Cardiac muscle cell (in vitro differentiated cells and primary cell): ENCODE measurements at regions not wholly inside any gene's neighbourhood (a gene's known extent, or its start where the extent isn't known, plus 50 kb on each side); places are given as distances from the start of the nearest gene placed in this dataset.

Experiments
- DNase-seq, 2 donors: peaks; one replicate each; pipeline versions ENCODE4 v3.0.0 to v3.0.0-alpha.2; 2010 to 2017; ENCODE audit warnings: low read depth in 1 of 2, low spot score in 1 of 2
- H3K27ac ChIP-seq: fragments of 200-600 bp; sonication (generic); 2 replicates; pipeline ENCODE4 v1.5.1; 2016
- H3K27me3 ChIP-seq: fragments of 200-600 bp; sonication (generic); 2 replicates; pipeline ENCODE4 v1.6.0; 2016; ENCODE audit warnings: control low read depth
- H3K36me3 ChIP-seq: fragments of 200-600 bp; sonication (generic); 2 replicates; pipeline ENCODE4 v1.5.1; 2016; ENCODE audit warnings: control low read depth
- H3K4me1 ChIP-seq: fragments of 200-600 bp; sonication (generic); 2 replicates; pipeline ENCODE4 v1.8.1; 2017; ENCODE audit warnings: low read depth, mild to moderate bottlenecking, mixed run types
- H3K4me3 ChIP-seq: fragments of 200-600 bp; sonication (generic); 2 replicates; pipeline ENCODE4 v1.5.1; 2016; ENCODE audit warnings: mild to moderate bottlenecking
- H3K9me3 ChIP-seq: fragments of 200-600 bp; sonication (generic); 2 replicates; pipeline ENCODE4 v1.5.1; 2017; ENCODE audit warnings: low read depth, mild to moderate bottlenecking, control low read depth
- TF ChIP-seq, protein P1 (sequence below): IDR thresholded peaks from 2 replicates; pipeline ENCODE4 v1.5.1; 2012; ENCODE audit warnings: low read depth, mild to moderate bottlenecking, low read length

DNA sequence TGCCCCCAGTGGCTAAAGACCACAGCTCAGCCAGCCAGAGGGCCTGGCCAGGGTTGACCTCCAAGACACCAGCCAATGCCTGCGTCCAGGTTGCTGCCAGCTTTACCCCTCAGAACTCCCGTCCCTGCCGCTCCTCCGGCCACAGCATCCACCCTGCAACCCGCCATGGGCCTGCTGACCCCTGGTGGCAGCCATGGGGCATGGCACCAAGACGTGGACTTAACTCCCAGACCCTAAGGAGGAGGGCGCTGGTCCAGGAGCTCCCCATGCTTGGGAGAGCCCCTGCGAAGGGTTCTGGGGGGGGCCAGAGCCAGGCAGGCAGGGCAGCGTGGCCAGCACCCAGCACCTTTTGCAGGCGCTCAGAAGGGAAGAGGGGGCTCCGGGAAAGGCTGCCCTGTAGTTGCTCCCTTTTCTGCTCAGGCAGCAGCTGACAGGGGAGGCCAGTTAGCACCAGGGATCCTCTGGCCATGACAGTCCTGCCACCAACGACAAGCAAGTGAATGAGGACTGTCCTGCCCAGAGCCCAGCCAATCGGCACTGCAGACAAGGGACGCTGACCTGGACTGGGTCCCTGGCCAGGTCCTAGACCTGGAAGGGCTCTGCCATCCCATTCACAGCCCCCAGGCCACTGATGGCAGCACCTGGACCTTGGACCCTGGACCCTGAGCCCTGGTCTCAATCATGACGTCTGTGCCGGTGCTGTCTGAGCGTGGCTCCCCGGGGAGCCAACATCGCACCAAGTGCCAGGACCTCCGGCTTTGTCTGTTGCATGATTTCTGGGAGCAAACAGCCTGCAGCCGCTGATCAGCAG, 246.2 kb downstream of the NPHP4 start:
- Histone ChIP-seq H3K27me3 (peaks cover 14% of the 10 kb centered on the region), H3K27ac (no peak overlapping the region), H3K36me3 (no peaks in the 10 kb centered on the region), H3K9me3 (no peaks in the 10 kb centered on the region), H3K4me1 (no peaks in the 10 kb centered on the region), H3K4me3 (no peak overlapping the region)
- DNase-seq: peak; percentile 73 to 83
- TF ChIP-seq, protein P1, sequence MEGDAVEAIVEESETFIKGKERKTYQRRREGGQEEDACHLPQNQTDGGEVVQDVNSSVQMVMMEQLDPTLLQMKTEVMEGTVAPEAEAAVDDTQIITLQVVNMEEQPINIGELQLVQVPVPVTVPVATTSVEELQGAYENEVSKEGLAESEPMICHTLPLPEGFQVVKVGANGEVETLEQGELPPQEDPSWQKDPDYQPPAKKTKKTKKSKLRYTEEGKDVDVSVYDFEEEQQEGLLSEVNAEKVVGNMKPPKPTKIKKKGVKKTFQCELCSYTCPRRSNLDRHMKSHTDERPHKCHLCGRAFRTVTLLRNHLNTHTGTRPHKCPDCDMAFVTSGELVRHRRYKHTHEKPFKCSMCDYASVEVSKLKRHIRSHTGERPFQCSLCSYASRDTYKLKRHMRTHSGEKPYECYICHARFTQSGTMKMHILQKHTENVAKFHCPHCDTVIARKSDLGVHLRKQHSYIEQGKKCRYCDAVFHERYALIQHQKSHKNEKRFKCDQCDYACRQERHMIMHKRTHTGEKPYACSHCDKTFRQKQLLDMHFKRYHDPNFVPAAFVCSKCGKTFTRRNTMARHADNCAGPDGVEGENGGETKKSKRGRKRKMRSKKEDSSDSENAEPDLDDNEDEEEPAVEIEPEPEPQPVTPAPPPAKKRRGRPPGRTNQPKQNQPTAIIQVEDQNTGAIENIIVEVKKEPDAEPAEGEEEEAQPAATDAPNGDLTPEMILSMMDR: peak; percentile 95

DNA sequence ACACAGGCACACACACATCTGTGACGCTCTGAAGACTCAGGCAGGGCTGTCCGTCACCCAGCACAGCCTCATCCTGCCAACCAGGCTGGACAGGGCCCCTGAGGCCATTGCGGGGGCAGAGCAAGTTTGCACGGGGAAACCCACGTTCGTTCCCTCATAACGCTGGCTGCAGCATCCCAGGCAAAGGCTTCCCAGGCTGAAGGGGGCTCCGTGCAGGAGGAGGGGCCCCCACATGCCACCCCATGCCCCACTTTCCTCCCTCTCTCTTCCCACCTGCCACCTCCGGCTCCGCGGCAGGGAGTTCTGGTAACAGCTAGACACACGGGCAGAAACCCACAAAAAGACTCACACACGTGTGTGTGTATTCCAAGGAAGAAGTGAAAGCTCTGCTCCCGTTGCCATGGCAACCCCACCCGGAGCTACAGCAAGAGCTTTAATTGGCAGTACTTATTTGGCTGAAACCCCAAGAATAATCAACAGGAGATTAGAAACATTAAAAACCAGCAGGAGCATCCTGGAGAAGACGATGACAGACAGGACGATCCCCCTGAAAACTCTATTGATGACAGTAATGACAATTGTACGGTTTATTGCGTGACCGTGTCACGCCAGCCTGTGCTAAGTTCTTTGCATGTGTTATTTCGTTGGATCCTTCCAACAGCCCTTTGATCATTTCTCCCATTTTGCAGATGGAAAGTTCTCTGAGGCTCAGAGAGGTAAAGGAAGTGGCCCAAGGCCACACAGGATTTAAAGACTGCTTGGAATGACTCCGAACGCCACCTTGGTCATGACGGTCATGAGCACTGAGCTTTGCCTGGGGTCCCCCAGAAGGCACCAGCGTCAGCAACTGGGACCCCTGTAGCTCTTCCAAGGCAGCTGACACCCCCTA, 247.1 kb downstream of the NPHP4 start:
- H3K36me3 ChIP-seq: no peaks in the 10 kb centered on the region
- H3K27ac ChIP-seq: no peak overlapping the region
- no peak for DNase-seq
- no peaks in the 10 kb centered on the region for H3K9me3 ChIP-seq
- no peak overlapping the region for H3K4me3 ChIP-seq
- H3K4me1 ChIP-seq: no peaks in the 10 kb centered on the region
- TF ChIP-seq, protein P1: no peak
- peaks cover 14% of the 10 kb centered on the region for H3K27me3 ChIP-seq

DNA sequence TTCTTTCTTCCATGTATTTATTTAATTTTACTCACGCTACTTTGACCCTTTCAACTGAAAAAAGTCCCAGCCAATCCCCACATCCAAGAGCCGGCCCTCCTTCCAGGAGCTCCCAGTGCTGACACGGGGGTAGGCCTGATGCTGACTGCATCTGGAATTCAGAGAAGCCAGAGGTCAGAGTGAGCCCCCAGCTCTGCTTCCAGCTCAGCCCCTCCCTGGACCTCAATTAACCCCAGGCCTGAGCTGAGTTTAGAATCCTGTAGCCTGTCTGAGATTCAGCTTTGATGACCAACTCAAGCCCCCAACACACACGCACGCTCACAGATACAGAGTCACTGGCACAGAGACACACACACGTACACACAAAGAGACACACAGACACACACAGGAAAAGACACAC, 247.9 kb downstream of the NPHP4 start:
- Histone ChIP-seq H3K36me3 (no peaks in the 10 kb centered on the region), H3K4me3 (no peak overlapping the region), H3K27me3 (peaks cover 14% of the 10 kb centered on the region), H3K9me3 (no peaks in the 10 kb centered on the region), H3K4me1 (no peaks in the 10 kb centered on the region), H3K27ac (no peak overlapping the region)
- DNase-seq: no peak
- TF ChIP-seq, protein P1: no peak

DNA sequence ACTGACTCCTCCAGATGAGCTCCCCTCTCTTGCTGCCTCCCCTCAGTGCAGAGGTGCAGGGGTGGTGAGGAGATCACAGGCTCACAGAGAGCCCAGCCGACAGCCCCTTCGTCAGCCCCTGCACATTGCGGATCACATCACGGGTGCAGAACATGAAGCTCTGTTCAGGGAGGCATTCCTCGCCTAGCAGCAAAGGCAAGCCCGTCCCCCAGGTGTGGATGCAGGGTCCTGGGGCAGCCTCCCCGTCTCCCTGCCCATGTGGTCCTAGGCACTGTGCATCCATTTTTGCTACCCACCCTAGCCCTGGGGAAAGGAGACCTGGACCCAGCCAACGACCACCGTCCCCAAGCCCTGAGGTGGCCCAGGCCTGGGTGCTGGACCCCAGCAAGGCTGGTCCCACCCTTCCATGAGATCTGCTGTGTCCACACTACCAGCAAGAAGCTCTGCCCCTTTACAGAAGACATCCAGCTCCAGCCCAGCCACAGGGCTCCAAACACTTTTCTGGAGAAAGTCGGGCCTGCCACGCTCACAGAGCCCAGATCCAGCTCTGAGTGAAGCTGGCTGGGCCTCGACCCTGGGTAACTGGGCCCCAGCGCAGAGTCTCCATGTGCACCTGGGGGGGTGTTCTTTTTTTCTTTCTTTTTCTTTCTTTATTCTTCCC, 248.7 kb downstream of the NPHP4 start:
- no peak for DNase-seq
- no peak overlapping the region for H3K4me3 ChIP-seq
- H3K27ac ChIP-seq: no peak overlapping the region
- H3K9me3 ChIP-seq: no peaks in the 10 kb centered on the region
- peaks cover 8% of the 10 kb centered on the region for H3K27me3 ChIP-seq
- no peaks in the 10 kb centered on the region for H3K36me3 ChIP-seq
- H3K4me1 ChIP-seq: no peaks in the 10 kb centered on the region
- TF ChIP-seq, protein P1: no peak

DNA sequence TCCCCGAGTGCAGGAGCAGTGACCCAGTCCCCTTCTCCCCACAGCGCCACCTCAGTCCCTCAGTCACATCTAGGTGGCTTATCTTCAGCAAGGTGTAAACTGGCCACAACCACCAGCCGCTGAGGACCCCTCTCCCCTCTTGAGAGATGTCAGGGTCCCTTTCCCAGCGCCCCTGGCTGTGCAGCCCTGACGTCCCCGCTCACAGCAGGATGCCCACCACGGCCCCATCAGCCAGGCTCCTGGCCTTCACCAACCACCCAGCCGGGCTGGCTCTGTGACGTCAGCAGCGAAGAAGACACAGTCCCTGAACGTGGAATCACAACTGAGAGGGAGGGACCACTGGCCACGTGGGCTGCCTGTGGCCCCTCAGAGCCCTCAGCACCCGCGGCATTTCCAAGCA, 249.4 kb downstream of the NPHP4 start:
- DNase-seq: no peak
- H3K9me3 ChIP-seq: no peaks in the 10 kb centered on the region
- TF ChIP-seq, protein P1: no peak

More for the DNA sequence above, 249.4 kb downstream of the NPHP4 start:
- no peak overlapping the region for H3K27ac ChIP-seq
- H3K4me3 ChIP-seq: no peak overlapping the region
- H3K36me3 ChIP-seq: no peaks in the 10 kb centered on the region
- H3K27me3 ChIP-seq: peaks cover 7% of the 10 kb centered on the region
- no peaks in the 10 kb centered on the region for H3K4me1 ChIP-seq
